HFFc6 (cell line): ENCODE measurements at regions not wholly inside any gene's neighbourhood (a gene's known extent, or its start where the extent isn't known, plus 50 kb on each side); places are given as distances from the start of the nearest gene placed in this dataset.

ENCODE experiments used
- DNase-seq: peaks from one replicate; pipeline ENCODE4 v3.0.0-alpha.2; 2018
- H3K27ac Mint-ChIP-seq: 2 replicates; pipeline ENCODE4 v1.8.0; 2020; ENCODE audit warnings: mild to moderate bottlenecking, mixed read lengths
- H3K27me3 Mint-ChIP-seq: 2 replicates; pipeline ENCODE4 v1.8.0; 2021; ENCODE audit warnings: mild to moderate bottlenecking, moderate library complexity, mixed read lengths; ENCODE audit not compliant: insufficient read depth
- H3K36me3 Mint-ChIP-seq: 2 replicates; pipeline ENCODE4 v1.8.0; 2021; ENCODE audit warnings: low read depth, mixed read lengths
- H3K4me1 Mint-ChIP-seq: 2 replicates; pipeline ENCODE4 v1.8.0; 2020; ENCODE audit warnings: low read depth, mixed read lengths
- H3K4me3 Mint-ChIP-seq: 2 replicates; pipeline ENCODE4 v1.8.0; 2020; ENCODE audit warnings: mild to moderate bottlenecking, moderate library complexity, mixed read lengths
- H3K9me3 Mint-ChIP-seq: 2 replicates; pipeline ENCODE4 v1.8.0; 2020; ENCODE audit warnings: mild to moderate bottlenecking, mixed read lengths
- CTCF ChIP-seq: fragments of 200-600 bp; sonication (generic); IDR thresholded peaks from 2 replicates; pipeline ENCODE4 v1.5.0; 2021; ENCODE audit warnings: antibody characterized with exemption, mild to moderate bottlenecking

DNA sequence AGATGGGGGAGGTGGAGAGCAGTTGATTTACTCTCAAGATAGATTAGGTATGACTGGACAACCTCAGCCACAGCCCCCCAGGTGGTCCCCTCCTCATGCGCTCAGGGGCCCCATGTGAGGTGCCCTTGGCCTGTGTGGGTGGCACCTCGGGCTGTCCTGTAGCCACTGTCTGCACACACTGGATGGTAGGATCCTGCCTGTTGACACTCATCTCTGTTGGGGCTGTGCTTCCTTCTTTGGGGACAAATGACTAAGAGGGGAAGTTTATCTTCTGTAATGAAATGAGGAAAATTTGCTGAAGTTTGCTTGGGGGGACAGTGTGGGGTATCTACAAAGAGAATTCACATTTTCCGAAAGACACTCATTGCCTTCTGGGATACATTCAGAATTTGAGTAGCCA lies 53.6 kb upstream of the ANTXRL start:
- TF ChIP-seq CTCF, result no peak

DNA sequence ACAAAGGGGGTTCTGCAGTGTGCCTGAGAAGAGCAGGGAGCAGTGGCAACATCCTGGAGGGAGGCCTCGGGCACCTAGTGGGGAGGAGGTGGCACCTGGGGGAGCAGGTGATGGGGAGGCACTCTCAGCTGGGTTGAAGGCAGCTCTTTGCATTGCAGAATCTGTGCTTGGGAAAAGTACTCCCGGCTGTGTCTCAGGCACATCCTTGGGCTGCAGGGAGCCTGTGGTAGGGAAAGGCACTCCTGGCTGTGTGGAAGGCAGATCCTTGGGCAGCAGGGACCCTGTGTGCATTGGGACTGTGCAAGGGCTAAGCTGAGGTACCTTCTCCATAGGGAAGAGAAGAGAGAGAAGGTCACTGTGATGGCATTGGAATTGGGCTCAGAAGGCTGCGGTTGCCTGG lies 52.8 kb upstream of the ANTXRL start:
- Mint-ChIP-seq H3K9me3 (peaks cover 4% of the 10 kb centered on the region), H3K4me1 (peaks cover 23% of the 10 kb centered on the region), H3K27ac (no peak overlapping the region), H3K36me3 (no peaks in the 10 kb centered on the region), H3K4me3 (no peak overlapping the region), H3K27me3 (peaks cover 10% of the 10 kb centered on the region)
- TF ChIP-seq CTCF, result no peak
- no peak for DNase-seq

More for the DNA sequence above, 53.6 kb upstream of the ANTXRL start:
- H3K9me3 Mint-ChIP-seq, result peaks cover 4% of the 10 kb centered on the region
- H3K4me1 Mint-ChIP-seq, result peaks cover 19% of the 10 kb centered on the region
- no peak for DNase-seq
- H3K36me3 Mint-ChIP-seq, result no peaks in the 10 kb centered on the region
- peaks cover 10% of the 10 kb centered on the region for H3K27me3 Mint-ChIP-seq
- no peak overlapping the region for H3K27ac Mint-ChIP-seq
- H3K4me3 Mint-ChIP-seq, result no peak overlapping the region

- Mint-ChIP-seq H3K4me1 (peaks cover 17% of the 10 kb centered on the region), H3K9me3 (peaks cover 2% of the 10 kb centered on the region), H3K4me3 (no peak overlapping the region), H3K27me3 (peaks cover 10% of the 10 kb centered on the region), H3K36me3 (no peaks in the 10 kb centered on the region), H3K27ac (no peak overlapping the region)
- DNase-seq, result no peak
- TF ChIP-seq CTCF, result no peak
Observed at GRCh38 chr10:46234431-46235060, 52.3 kb upstream of the ANTXRL start.

GRCh38 chr10:46235705-46236545 lies 50.9 kb upstream of the ANTXRL start:
- no peak overlapping the region for H3K27ac Mint-ChIP-seq
- no peaks in the 10 kb centered on the region for H3K9me3 Mint-ChIP-seq
- TF ChIP-seq CTCF, result no peak
- no peak for DNase-seq
- peaks cover 16% of the 10 kb centered on the region for H3K4me1 Mint-ChIP-seq
- H3K36me3 Mint-ChIP-seq, result no peaks in the 10 kb centered on the region
- peaks cover 10% of the 10 kb centered on the region for H3K27me3 Mint-ChIP-seq
- H3K4me3 Mint-ChIP-seq, result no peak overlapping the region

- Mint-ChIP-seq H3K27me3 (peaks cover 14% of the 10 kb centered on the region), H3K9me3 (no peaks in the 10 kb centered on the region; the same call in 1 of the 2 replicates), H3K4me3 (no peak overlapping the region), H3K27ac (no peak overlapping the region), H3K36me3 (no peaks in the 10 kb centered on the region), H3K4me1 (peaks cover 16% of the 10 kb centered on the region)
- DNase-seq, result no peak
- TF ChIP-seq CTCF, result no peak
Observed at GRCh38 chr10:46236546-46236887, 50.3 kb upstream of the ANTXRL start.
